ENCODE measurements at regions not wholly inside any gene's neighbourhood (a gene's known extent, or its start where the extent isn't known, plus 50 kb on each side); places are given as distances from the start of the nearest gene placed in this dataset.

DNA sequence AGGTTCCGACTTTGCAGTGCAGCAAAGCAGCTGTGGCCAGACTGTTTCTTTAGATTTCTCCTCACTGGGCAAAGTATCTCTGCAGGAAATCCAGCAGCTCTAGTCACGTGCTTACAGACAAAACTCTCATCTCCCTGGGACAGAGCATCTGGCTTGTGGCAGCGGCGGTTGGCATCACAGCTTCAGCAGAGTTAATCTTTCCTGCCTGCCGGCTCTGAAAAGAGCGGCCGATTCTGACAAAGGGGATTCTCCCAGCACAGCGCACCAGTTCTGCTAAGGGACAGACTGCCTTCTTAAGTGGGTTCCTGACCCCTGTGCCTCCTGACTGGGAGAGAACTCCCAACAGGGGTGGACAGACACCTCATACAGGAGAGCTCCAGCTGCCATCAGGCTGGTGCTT, 1357.3 kb upstream of the TENM4 start:
- DNase-seq (ENCODE audit: low read depth in 3 of 3): no peak

GRCh38 chr11:80783561-80783960, 1342.7 kb upstream of the TENM4 start:
- no peak for DNase-seq (ENCODE audit: low read depth in 3 of 3)

GRCh38 chr11:80782135-80782885, 1341.5 kb upstream of the TENM4 start:
- no peak for DNase-seq (ENCODE audit: low read depth in 3 of 3)

GRCh38 chr11:80779905-80780605, 1339.2 kb upstream of the TENM4 start:
- no peak for DNase-seq (ENCODE audit: low read depth in 3 of 3)

GRCh38 chr11:80778941-80779340, 1338.1 kb upstream of the TENM4 start:
- DNase-seq (ENCODE audit: low read depth in 3 of 3): no peak

GRCh38 chr11:80778432-80778831, 1337.6 kb upstream of the TENM4 start:
- no peak for DNase-seq (ENCODE audit: low read depth in 3 of 3)

GRCh38 chr11:80773919-80774318, 1333.1 kb upstream of the TENM4 start:
- no peak for DNase-seq (ENCODE audit: low read depth in 3 of 3)

GRCh38 chr11:80771017-80771416, 1330.2 kb upstream of the TENM4 start:
- no peak for DNase-seq (ENCODE audit: low read depth in 3 of 3)

- DNase-seq (ENCODE audit: low read depth in 3 of 3): no peak
Observed at GRCh38 chr11:80758787-80759186, 1318.0 kb upstream of the TENM4 start.

- DNase-seq (ENCODE audit: low read depth in 3 of 3): no peak
Observed at GRCh38 chr11:80748207-80748925, 1307.5 kb upstream of the TENM4 start.

GRCh38 chr11:80746300-80746699, 1305.5 kb upstream of the TENM4 start:
- no peak for DNase-seq (ENCODE audit: low read depth in 3 of 3)

DNA sequence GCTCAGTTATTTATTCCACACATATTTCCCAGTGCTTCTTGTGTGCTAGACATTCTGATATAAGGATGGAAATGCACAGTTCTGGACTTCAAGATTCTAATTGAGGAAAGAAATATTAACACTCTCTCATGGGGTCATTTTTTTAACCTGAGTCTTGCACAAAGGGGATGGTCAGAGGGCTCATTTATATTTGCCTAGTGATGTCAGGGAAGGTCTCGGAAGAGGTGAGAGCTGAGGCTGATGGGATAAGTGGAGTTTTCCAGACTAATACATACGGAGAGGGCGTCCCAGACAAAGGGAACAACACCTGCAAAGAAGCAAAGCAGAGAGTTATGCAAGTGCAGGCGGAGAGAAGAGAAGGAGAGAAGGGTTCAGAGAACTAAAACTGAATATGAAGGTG, 1304.6 kb upstream of the TENM4 start:
- no peak for DNase-seq (ENCODE audit: low read depth in 3 of 3)

- no peak for DNase-seq (ENCODE audit: low read depth in 3 of 3)
Observed at GRCh38 chr11:80733790-80734189, 1293.0 kb upstream of the TENM4 start.

- no peak for DNase-seq (ENCODE audit: low read depth in 3 of 3)
Observed at GRCh38 chr11:80733361-80733760, 1292.5 kb upstream of the TENM4 start.

DNA sequence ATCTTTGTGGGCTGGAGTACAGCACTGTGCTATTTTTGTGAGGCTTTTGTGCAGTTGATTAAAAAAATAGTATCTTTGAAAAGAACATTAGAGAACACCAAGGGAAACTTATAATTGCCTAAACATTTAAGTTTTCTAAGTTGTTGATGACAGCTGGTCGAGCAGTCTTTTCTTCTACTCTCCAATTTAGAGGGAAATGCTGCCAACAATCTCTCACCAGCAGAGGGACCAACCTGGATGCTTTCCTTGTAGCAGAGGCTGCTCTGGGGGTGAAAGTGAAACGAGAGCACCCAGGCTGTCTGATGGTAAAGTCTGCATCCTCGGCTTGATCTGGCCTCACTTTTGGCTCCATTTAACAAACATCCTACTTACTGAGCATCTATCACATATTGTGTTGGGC, 1286.5 kb upstream of the TENM4 start:
- DNase-seq (ENCODE audit: low read depth in 3 of 3): no peak

DNA sequence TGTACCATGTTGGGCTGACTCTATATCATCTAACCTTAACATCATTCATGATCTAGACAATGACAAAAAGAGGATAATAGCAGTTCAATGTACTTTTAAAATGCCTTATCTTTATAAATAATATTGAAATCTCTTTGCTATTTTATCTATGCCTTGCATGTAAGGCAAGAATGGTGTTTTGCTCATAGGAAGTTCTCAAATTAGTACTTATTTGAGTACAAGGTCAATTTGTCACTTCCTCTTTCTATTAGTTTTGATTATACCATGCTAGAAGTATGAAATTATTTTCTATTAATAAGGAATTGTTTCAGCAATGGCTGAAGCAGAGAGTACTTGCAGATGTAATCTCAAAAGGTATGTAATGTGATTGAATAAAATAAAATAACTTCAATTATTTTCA, 1285.4 kb upstream of the TENM4 start:
- DNase-seq (ENCODE audit: low read depth in 3 of 3): no peak

DNA sequence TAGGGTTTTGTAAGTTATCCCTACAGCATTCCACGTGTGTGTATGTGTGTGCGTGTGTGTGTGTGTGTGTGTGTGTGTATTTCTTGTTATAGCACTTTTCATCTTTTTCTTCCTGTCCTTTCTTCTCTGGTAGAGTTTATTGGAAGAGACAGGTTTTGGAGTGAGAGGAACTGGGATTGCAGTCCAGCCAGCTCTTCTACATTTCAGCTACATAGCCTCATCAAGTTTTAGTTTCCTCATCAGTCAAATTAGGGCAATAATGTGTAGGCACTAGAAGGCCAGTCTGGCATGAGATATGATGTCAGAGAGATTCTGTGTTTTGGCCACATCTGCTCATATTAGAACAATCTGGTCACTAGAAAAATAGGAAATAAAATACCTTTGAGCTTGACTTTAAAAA, 1283.5 kb upstream of the TENM4 start:
- no peak for DNase-seq (ENCODE audit: low read depth in 3 of 3)

DNA sequence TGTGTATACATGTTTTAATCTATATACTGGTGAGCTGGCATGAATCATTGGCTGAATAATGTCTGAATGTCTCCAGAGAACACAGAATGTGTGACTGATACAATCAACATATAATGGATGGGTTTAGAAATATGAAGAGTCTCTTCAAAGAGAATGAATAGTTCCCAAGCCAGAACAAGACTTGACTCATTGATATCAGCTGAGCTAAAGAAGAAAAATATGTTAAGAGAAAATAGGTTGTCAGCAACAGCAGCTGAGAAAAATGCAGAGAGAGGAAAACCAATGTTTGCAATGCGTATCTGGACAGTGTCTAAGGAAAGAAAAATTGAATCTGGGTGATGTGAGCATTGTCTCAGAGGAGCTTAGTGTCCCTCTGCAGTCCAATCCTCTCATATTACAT, 1281.8 kb upstream of the TENM4 start:
- DNase-seq (ENCODE audit: low read depth in 3 of 3): no peak

DNA sequence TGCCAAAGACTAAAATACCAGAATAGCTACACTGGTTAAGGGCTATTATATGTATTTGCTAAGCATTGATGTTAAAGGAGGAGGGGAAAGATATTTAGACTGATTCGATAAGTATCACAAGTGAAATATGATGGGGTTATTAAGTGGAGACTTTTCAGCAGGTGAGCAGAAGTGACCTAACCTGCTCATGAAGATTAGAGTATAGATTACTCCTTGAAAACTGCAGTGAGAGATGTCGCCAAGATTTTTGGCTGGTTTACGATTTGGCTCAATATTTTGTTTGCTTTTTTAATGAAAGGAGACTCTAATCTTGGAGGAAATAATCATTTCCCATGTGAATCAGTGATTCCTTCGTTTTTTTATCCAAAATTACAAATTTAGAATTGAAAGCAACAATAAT, 1279.5 kb upstream of the TENM4 start:
- no peak for DNase-seq (ENCODE audit: low read depth in 3 of 3)

- DNase-seq (ENCODE audit: low read depth in 3 of 3): no peak
Observed at GRCh38 chr11:80719292-80719646, 1278.4 kb upstream of the TENM4 start.

GRCh38 chr11:80718611-80719291, 1277.9 kb upstream of the TENM4 start:
- no peak for DNase-seq (ENCODE audit: low read depth in 3 of 3)

GRCh38 chr11:80702264-80702663, 1261.4 kb upstream of the TENM4 start:
- no peak for DNase-seq (ENCODE audit: low read depth in 3 of 3)

All from stimulated activated CD4-positive, alpha-beta T cell treated with anti-CD3 and anti-CD28 coated beads, TNF-alpha, amount 100 ng/mL, for 24 hours (primary cell).